ENCODE measurements at regions not wholly inside any gene's neighbourhood (a gene's known extent, or its start where the extent isn't known, plus 50 kb on each side); places are given as distances from the start of the nearest gene placed in this dataset.

GRCh38 chr20:46816886-46817638, 77.6 kb upstream of the EYA2 start:
- TF ChIP-seq CTCF (optimal IDR thresholded peaks at IDR 0.05 in 1 of 3, IDR thresholded peaks at IDR 0.05 in 1 of 3, conservative IDR thresholded peaks at IDR 0.05 in 1 of 3; ENCODE audit: extremely low read depth in 1 of 3, insufficient read depth in 2 of 3, low read length in 3 of 3) (no peak), EZH2 (IDR thresholded peaks at IDR 0.05; ENCODE audit: low read length) (no peak)
